Suppressor macrophage (primary cell): ENCODE measurements at regions not wholly inside any gene's neighbourhood (a gene's known extent, or its start where the extent isn't known, plus 50 kb on each side); places are given as distances from the start of the nearest gene placed in this dataset.
"Not testable (repeated sequence)": the region's sequence is repeated elsewhere in the genome, so short reads cannot be mapped to it uniquely, and the experiment has no call there.

Experiments
- DNase-seq, 4 experiments: peaks; one replicate each; pipeline ENCODE4 v3.0.0-alpha.2; 2020 to 2022

DNA sequence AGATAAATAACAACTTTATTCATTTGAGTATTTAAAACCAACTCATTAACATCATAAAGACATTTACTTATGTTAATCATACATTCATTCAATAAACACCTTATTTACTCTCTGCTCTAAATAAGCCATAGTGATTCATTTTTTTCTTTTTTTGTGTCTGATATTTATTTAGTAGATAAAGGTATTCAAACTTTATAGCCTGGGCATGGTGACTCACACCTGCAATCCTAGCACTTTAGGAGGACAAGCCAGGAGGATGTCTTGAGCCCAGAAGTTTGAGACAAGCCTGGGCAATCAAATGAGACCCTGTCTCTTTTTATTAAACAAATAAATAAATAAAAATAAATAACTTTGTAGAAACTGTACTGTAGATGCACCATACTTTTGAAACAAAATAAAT lies 771.3 kb upstream of the PCDH7 start:
- DNase-seq = no peak

DNA sequence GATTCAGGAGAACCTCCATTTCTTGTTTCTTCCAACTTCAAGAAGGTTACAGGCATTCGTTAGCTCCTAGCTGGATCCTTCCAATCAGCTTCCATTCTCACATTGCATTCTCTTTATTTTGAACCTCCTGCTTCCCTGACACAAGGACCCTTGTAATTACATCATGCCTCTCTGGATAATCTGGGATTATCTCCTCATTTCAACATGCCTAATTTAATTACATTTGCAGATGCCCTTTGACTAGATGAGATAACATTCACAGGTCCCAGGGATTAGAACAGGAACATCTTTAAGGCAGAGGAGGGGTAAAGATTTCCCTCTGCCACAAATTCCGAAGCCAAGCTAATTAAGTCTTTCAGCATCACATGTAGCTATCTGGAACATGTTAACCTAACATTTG lies 753.8 kb upstream of the PCDH7 start:
- DNase-seq = no peak

DNA sequence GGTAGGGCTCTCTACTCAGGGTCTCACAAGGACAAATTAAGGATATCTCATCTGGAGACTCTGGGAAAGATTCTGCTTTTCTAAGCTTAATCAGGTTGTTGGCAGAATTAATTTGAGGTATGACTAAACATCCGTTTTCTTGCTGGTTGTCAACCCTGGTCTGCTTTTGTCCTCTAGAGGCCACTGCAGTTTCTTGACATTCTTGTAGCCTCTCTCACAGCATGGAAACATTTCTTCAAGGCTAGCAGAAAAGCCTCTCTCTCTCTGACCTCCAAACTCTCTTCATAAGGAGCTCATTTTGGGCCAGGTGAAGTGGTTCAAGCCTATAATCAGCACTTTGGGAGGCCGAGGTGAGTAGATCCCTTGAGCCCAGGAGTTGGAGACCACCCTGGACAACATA lies 749.5 kb upstream of the PCDH7 start:
- DNase-seq = no peak

DNA sequence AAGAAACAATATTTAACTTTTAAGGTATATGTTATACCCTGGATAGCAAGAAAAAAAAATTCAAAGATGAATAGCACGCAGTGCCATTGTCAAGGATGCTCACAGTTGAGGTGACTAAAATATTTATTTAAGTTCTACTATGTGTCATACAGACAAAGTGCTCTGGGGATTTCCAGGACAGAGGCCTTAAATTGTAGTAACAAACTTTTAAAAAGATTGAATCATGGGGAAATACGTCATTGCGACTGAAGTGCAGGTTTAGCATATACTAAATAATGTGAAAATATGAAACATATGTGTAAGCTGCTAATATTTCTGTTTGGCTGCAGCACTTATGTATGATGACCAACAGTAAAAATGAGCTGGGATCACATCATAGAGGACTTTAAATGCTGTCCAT lies 748.0 kb upstream of the PCDH7 start:
- no peak for DNase-seq

DNA sequence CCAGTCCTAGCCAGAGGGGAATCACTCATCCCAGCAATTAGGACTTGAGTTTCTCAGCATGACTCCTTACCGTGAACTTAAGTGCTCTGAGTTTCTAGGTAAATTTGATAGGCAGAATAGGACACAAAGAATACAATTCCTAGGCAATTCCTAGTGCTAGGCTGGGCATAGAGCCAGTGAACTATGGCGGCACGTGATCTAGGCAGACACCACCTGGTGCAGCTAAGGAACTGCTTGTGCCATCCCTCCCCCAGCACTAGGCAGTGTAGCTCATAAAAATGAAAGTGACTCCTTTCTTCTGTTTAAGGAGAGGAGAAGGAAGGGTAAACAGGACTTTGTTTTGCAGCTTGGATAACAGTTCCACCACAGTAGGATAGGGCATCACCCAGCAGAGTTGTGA lies 736.3 kb upstream of the PCDH7 start:
- DNase-seq = no peak

GRCh38 chr4:30001628-30002027 lies 718.5 kb upstream of the PCDH7 start:
- no peak for DNase-seq

DNA sequence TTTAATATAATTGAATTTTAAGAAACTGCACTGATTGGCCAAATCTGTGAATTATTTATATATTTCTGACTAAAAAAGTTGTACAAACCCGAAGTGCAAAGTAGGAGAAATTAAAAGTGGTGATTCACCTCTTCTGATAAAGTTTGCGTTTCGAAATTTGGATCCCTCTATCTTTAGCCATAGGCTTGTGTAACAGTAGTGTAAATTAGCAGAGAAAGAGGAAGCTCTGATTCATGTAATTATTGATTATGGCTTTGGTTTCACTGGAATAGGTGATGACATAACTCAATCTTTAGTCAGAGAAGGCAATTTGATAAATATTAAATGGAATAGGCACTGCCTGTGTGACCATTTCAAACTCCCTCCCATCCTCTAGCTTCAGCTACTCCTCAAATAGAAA lies 717.8 kb upstream of the PCDH7 start:
- no peak for DNase-seq

GRCh38 chr4:30005995-30006394 lies 714.2 kb upstream of the PCDH7 start:
- DNase-seq = no peak

GRCh38 chr4:30024526-30024925 lies 695.6 kb upstream of the PCDH7 start:
- DNase-seq = no peak

GRCh38 chr4:30028826-30029225 lies 691.3 kb upstream of the PCDH7 start:
- DNase-seq = no peak

DNA sequence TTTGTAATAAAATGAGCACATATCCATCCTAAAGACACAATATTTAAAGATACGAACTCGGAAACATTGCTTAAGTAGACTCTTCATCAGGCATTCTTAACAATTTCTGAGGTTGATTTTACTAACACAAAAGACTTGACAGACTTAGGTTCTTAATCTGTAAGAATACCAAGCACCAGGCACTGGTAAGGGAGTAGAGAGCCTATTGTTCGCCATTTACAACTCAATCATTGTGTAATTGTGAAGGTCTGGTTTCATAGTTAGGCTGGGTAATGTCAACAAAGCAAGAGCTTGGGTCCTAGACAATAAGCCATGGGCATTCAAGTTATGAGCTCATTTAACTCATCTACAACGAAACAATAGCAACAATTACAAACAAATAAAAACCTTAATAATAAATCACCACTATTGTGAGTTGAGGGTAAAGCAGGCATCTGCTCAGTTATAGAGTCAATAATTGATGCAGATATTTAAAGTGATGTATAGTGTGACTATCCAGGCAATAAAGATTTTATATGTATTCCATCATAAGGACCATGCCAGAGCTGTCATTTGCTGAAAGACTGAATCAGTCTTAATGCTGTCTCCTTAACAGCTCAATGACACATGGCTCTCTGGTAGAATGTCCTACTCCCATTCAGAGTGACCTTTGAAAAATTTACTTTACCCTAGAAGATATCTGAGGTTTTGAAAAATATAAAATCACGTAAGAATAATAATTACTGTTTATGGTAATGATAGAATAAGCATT lies 664.0 kb upstream of the PCDH7 start:
- no peak for DNase-seq

DNA sequence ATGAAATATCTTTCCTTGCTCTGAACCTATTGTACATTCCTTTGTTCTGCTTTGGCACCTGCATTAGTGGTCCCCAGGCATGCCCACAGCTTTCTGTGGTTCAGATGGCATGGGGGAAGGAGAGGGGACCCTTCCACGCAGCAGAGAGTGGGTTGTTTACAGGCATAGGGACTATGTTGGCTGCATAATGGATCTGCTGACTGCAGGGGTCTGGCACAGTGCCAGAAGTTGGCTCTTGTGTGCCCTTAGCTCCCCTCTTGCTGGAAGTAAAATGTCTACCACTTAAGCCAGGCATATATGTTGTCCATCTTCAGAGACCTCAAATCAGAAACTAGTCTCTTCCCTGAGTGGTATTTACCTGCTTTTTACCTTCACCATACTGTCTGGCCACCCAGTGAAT lies 651.9 kb upstream of the PCDH7 start:
- no peak for DNase-seq

GRCh38 chr4:30073011-30073710 lies 647.0 kb upstream of the PCDH7 start:
- DNase-seq = no peak

DNA sequence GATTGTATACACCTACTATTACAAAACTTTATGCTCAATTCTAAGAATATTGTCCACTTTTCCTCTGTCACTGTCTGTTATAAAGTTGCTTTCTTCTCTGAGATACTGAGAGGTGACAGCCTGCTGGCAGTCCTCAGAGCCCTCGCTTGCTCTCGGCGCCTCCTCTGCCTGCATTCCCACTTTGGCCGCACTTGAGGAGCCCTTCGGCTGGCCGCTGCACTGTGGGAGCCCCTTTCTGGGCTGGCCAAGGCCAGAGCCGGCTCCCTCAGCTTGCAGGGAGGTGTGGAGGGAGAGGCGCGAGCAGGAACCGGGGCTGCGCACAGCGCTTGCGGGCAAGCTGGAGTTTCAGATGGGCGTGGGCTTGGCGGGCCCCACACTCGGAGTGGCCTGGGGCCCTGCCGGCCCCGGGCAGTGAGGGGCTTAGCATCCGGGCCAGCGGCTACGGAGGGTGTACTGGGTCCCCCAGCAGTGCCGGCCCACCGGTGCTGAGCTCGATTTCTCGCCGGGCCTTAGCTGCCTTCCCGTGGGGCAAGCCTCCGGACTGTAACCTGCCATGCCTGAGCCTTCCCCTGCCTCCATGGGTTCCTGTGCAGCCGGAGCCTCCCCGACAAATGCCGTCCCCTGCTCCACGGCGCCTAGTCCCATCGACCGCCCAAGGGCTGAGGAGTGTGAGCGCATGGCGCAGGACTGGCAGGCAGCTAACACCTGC lies 627.6 kb upstream of the PCDH7 start:
- DNase-seq = not testable (repeated sequence)

DNA sequence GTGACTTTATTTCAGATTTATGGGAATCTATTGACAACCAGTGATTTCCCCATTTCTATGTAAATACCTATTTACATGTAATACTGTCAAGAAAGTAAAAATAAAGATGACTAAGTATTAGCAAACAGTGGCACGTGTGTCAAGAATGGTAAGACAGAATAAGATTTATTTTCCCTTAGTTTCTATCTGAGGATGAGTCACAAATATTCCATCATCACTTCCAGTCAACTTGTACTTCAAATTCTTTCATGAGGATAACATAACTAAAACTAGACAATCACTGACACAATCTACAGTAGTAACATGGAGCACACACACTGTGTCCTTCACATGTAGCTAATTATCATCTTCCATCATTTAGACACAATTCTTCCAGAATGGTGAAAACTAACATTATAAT lies 625.3 kb upstream of the PCDH7 start:
- DNase-seq = no peak

GRCh38 chr4:30103455-30103854 lies 616.7 kb upstream of the PCDH7 start:
- no peak for DNase-seq

DNA sequence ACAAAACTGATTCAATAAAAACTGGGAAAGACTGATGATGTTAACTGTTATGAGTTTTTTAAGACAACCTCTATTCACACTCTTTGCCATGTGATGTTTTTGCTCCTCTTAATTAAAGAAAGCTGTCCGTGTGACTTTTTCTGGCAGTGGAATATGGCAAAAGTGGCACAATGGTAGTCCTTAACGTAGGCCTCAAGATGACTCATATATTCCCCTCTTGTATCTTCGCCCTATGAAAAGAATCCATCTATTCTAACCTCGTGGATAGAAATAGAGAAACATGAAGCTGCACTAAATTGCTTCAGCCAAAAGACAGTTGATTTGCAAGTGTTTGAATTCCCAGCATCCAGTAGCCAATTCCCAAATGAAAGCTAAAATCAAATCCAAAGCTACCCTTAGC lies 603.8 kb upstream of the PCDH7 start:
- DNase-seq = no peak

- DNase-seq = no peak
Observed at GRCh38 chr4:30117433-30117832, 602.7 kb upstream of the PCDH7 start.

- DNase-seq = no peak
Observed at GRCh38 chr4:30122711-30123110, 597.5 kb upstream of the PCDH7 start.

GRCh38 chr4:30124621-30125020 lies 595.5 kb upstream of the PCDH7 start:
- not testable (repeated sequence) for DNase-seq

GRCh38 chr4:30125868-30126267 lies 594.3 kb upstream of the PCDH7 start:
- no peak for DNase-seq

DNA sequence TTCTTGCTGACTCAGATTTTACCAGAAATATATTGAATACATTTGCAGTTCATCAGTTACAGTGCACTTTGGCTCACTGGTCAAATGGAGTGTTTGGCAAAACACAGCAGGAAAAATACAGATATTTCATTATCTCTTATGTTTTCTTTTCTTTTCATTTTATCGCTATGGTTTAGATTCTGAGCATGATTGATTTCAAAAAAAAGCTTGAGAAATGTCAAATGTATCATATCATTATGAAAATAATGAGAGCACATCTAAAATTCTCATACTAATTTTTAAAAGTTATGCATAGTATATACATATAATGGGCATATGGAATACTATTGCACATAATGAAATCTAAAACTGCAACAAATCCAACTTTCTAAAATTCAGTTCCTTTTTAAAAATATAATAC lies 593.8 kb upstream of the PCDH7 start:
- no peak for DNase-seq

GRCh38 chr4:30148828-30149227 lies 571.3 kb upstream of the PCDH7 start:
- DNase-seq = not testable (repeated sequence)

- DNase-seq = not testable (repeated sequence)
Observed at GRCh38 chr4:30149539-30149938, 570.6 kb upstream of the PCDH7 start.
